Hematopoietic multipotent progenitor cell treated with erythropoietin and hydrocortisone succinate and interleukin-3 and kit ligand, for 6 days (in vitro differentiated cells): ENCODE measurements at regions not wholly inside any gene's neighbourhood (a gene's known extent, or its start where the extent isn't known, plus 50 kb on each side); places are given as distances from the start of the nearest gene placed in this dataset.

Experiments
- DNase-seq: peaks from one replicate; pipeline ENCODE4 v3.0.0-alpha.2; 2015

GRCh38 chr5:2177244-2177643, 294.5 kb upstream of the IRX4 start:
- DNase-seq, result no peak

- DNase-seq, result no peak
Measured at GRCh38 chr5:2176581-2176980, 293.9 kb upstream of the IRX4 start.

GRCh38 chr5:2175842-2176404, 293.2 kb upstream of the IRX4 start:
- DNase-seq, result no peak

GRCh38 chr5:2175041-2175440, 292.3 kb upstream of the IRX4 start:
- DNase-seq, result no peak

GRCh38 chr5:2174538-2174937, 291.8 kb upstream of the IRX4 start:
- DNase-seq, result no peak

GRCh38 chr5:2173151-2173834, 290.6 kb upstream of the IRX4 start:
- no peak for DNase-seq

GRCh38 chr5:2172471-2172870, 289.7 kb upstream of the IRX4 start:
- DNase-seq, result no peak

GRCh38 chr5:2170761-2171160, 288.0 kb upstream of the IRX4 start:
- DNase-seq, result no peak

- no peak for DNase-seq
Measured at GRCh38 chr5:2169850-2170760, 287.4 kb upstream of the IRX4 start.

- DNase-seq, result no peak
Measured at GRCh38 chr5:2169430-2169808, 286.7 kb upstream of the IRX4 start.

GRCh38 chr5:2168601-2169429, 286.1 kb upstream of the IRX4 start:
- no peak for DNase-seq

- DNase-seq, result no peak
Measured at GRCh38 chr5:2167671-2168070, 284.9 kb upstream of the IRX4 start.

GRCh38 chr5:2166979-2167377, 284.3 kb upstream of the IRX4 start:
- DNase-seq, result no peak

- DNase-seq, result no peak
Measured at GRCh38 chr5:2166306-2166978, 283.7 kb upstream of the IRX4 start.

GRCh38 chr5:2165615-2166305, 283.0 kb upstream of the IRX4 start:
- no peak for DNase-seq

GRCh38 chr5:2165203-2165602, 282.5 kb upstream of the IRX4 start:
- DNase-seq, result no peak

GRCh38 chr5:2164586-2164985, 281.9 kb upstream of the IRX4 start:
- DNase-seq, result no peak

GRCh38 chr5:2163940-2164490, 281.3 kb upstream of the IRX4 start:
- no peak for DNase-seq

GRCh38 chr5:2163060-2163856, 280.5 kb upstream of the IRX4 start:
- DNase-seq, result no peak

GRCh38 chr5:2160811-2161210, 278.1 kb upstream of the IRX4 start:
- no peak for DNase-seq

- no peak for DNase-seq
Measured at GRCh38 chr5:2158767-2159166, 276.0 kb upstream of the IRX4 start.
